ENCODE measurements at regions not wholly inside any gene's neighbourhood (a gene's known extent, or its start where the extent isn't known, plus 50 kb on each side); places are given as distances from the start of the nearest gene placed in this dataset.

- Histone ChIP-seq H3K9me3 (ENCODE audit: insufficient read depth, low read depth, low read length) (peaks cover 39% of the 10 kb centered on the region), H3K36me3 (ENCODE audit: insufficient read depth, low read depth, low read length) (peaks cover 26% of the 10 kb centered on the region; the same call in 1 of the 2 replicates), H3K27me3 (ENCODE audit: insufficient read depth, low read length) (no peaks in the 10 kb centered on the region), H3K9ac (ENCODE audit: low read depth, low read length) (no peak overlapping the region), H3K4me3 (ENCODE audit: low read length) (no peak overlapping the region), H3K27ac (ENCODE audit: low read length) (no peak overlapping the region), H3K4me1 (ENCODE audit: insufficient read depth, low read length) (peaks cover 25% of the 10 kb centered on the region; the same call in 1 of the 2 replicates)
Observed at GRCh38 chr3:16675805-16676204, 70.6 kb upstream of the DAZL start.

- H3K9ac ChIP-seq (ENCODE audit: low read depth, low read length): peak overlapping the region; percentile 12; the same call in 1 of the 2 replicates
- H3K36me3 ChIP-seq (ENCODE audit: insufficient read depth, low read depth, low read length): peaks cover 62% of the 10 kb centered on the region; the same call in 1 of the 2 replicates
- H3K9me3 ChIP-seq (ENCODE audit: insufficient read depth, low read depth, low read length): peaks cover 61% of the 10 kb centered on the region
- H3K27ac ChIP-seq (ENCODE audit: low read length): peak overlapping the region; percentile 64
- peaks cover 5% of the 10 kb centered on the region; the same call in 1 of the 2 replicates for H3K4me1 ChIP-seq (ENCODE audit: insufficient read depth, low read length)
- no peaks in the 10 kb centered on the region for H3K27me3 ChIP-seq (ENCODE audit: insufficient read depth, low read length)
- H3K4me3 ChIP-seq (ENCODE audit: low read length): peak overlapping the region; percentile 34; the same call in 1 of the 2 replicates
Observed at GRCh38 chr3:16686679-16687078, 81.5 kb upstream of the DAZL start.

- H3K4me1 ChIP-seq (ENCODE audit: insufficient read depth, low read length): peaks cover 5% of the 10 kb centered on the region; the same call in 1 of the 2 replicates
- peaks cover 61% of the 10 kb centered on the region for H3K9me3 ChIP-seq (ENCODE audit: insufficient read depth, low read depth, low read length)
- peak overlapping the region; percentile 34; the same call in 1 of the 2 replicates for H3K4me3 ChIP-seq (ENCODE audit: low read length)
- peaks cover 67% of the 10 kb centered on the region; the same call in 1 of the 2 replicates for H3K36me3 ChIP-seq (ENCODE audit: insufficient read depth, low read depth, low read length)
- H3K27ac ChIP-seq (ENCODE audit: low read length): peak overlapping the region; percentile 64
- no peaks in the 10 kb centered on the region for H3K27me3 ChIP-seq (ENCODE audit: insufficient read depth, low read length)
- H3K9ac ChIP-seq (ENCODE audit: low read depth, low read length): no peak overlapping the region
Observed at GRCh38 chr3:16687221-16687620, 82.0 kb upstream of the DAZL start.

GRCh38 chr3:16692486-16693344, 87.5 kb upstream of the DAZL start:
- Histone ChIP-seq H3K9me3 (ENCODE audit: insufficient read depth, low read depth, low read length) (peaks cover 26% of the 10 kb centered on the region), H3K27ac (ENCODE audit: low read length) (no peak overlapping the region), H3K27me3 (ENCODE audit: insufficient read depth, low read length) (no peaks in the 10 kb centered on the region), H3K4me1 (ENCODE audit: insufficient read depth, low read length) (peaks cover 14% of the 10 kb centered on the region; the same call in 1 of the 2 replicates), H3K4me3 (ENCODE audit: low read length) (no peak overlapping the region), H3K9ac (ENCODE audit: low read depth, low read length) (no peak overlapping the region), H3K36me3 (ENCODE audit: insufficient read depth, low read depth, low read length) (peaks cover 37% of the 10 kb centered on the region; the same call in 1 of the 2 replicates)

GRCh38 chr3:16693820-16694219, 88.6 kb upstream of the DAZL start:
- H3K27me3 ChIP-seq (ENCODE audit: insufficient read depth, low read length): no peaks in the 10 kb centered on the region
- no peak overlapping the region for H3K4me3 ChIP-seq (ENCODE audit: low read length)
- no peak overlapping the region for H3K9ac ChIP-seq (ENCODE audit: low read depth, low read length)
- peaks cover 32% of the 10 kb centered on the region; the same call in 1 of the 2 replicates for H3K36me3 ChIP-seq (ENCODE audit: insufficient read depth, low read depth, low read length)
- H3K9me3 ChIP-seq (ENCODE audit: insufficient read depth, low read depth, low read length): peaks cover 21% of the 10 kb centered on the region
- H3K27ac ChIP-seq (ENCODE audit: low read length): no peak overlapping the region
- peaks cover 25% of the 10 kb centered on the region; the same call in 1 of the 2 replicates for H3K4me1 ChIP-seq (ENCODE audit: insufficient read depth, low read length)

- Histone ChIP-seq H3K4me3 (ENCODE audit: low read length) (peak overlapping the region; percentile 67; the same call in 1 of the 2 replicates), H3K27me3 (ENCODE audit: insufficient read depth, low read length) (no peaks in the 10 kb centered on the region), H3K36me3 (ENCODE audit: insufficient read depth, low read depth, low read length) (peaks cover 14% of the 10 kb centered on the region; the same call in 1 of the 2 replicates), H3K4me1 (ENCODE audit: insufficient read depth, low read length) (peaks cover 31% of the 10 kb centered on the region; the same call in 1 of the 2 replicates), H3K27ac (ENCODE audit: low read length) (no peak overlapping the region), H3K9ac (ENCODE audit: low read depth, low read length) (peak overlapping the region; percentile 81; the same call in 1 of the 2 replicates), H3K9me3 (ENCODE audit: insufficient read depth, low read depth, low read length) (peaks cover 5% of the 10 kb centered on the region; the same call in 1 of the 2 replicates)
Observed at GRCh38 chr3:16695710-16696109, 90.5 kb upstream of the DAZL start.

GRCh38 chr3:16697443-16698147, 92.4 kb upstream of the DAZL start:
- no peaks in the 10 kb centered on the region; the same call in 1 of the 2 replicates for H3K36me3 ChIP-seq (ENCODE audit: insufficient read depth, low read depth, low read length)
- H3K4me1 ChIP-seq (ENCODE audit: insufficient read depth, low read length): peaks cover 31% of the 10 kb centered on the region; the same call in 1 of the 2 replicates
- H3K9me3 ChIP-seq (ENCODE audit: insufficient read depth, low read depth, low read length): no peaks in the 10 kb centered on the region
- H3K4me3 ChIP-seq (ENCODE audit: low read length): peak overlapping the region; percentile 67
- peak overlapping the region; percentile 83 for H3K27ac ChIP-seq (ENCODE audit: low read length)
- no peaks in the 10 kb centered on the region for H3K27me3 ChIP-seq (ENCODE audit: insufficient read depth, low read length)
- H3K9ac ChIP-seq (ENCODE audit: low read depth, low read length): peak overlapping the region; percentile 81; the same call in 1 of the 2 replicates

GRCh38 chr3:16700651-16701050, 95.4 kb upstream of the DAZL start:
- peaks cover 31% of the 10 kb centered on the region; the same call in 1 of the 2 replicates for H3K4me1 ChIP-seq (ENCODE audit: insufficient read depth, low read length)

GRCh38 chr3:16704941-16705340, 99.7 kb upstream of the DAZL start:
- H3K9ac ChIP-seq (ENCODE audit: low read depth, low read length): no peak overlapping the region
- H3K27ac ChIP-seq (ENCODE audit: low read length): no peak overlapping the region
- H3K4me1 ChIP-seq (ENCODE audit: insufficient read depth, low read length): no peaks in the 10 kb centered on the region; the same call in 1 of the 2 replicates
- H3K36me3 ChIP-seq (ENCODE audit: insufficient read depth, low read depth, low read length): no peaks in the 10 kb centered on the region
- H3K4me3 ChIP-seq (ENCODE audit: low read length): no peak overlapping the region
- H3K9me3 ChIP-seq (ENCODE audit: insufficient read depth, low read depth, low read length): no peaks in the 10 kb centered on the region; the same call in 1 of the 2 replicates
- no peaks in the 10 kb centered on the region for H3K27me3 ChIP-seq (ENCODE audit: insufficient read depth, low read length)

More at GRCh38 chr3:16700651-16701050, 95.4 kb upstream of the DAZL start:
- Histone ChIP-seq H3K9me3 (ENCODE audit: insufficient read depth, low read depth, low read length) (no peaks in the 10 kb centered on the region), H3K9ac (ENCODE audit: low read depth, low read length) (no peak overlapping the region), H3K36me3 (ENCODE audit: insufficient read depth, low read depth, low read length) (no peaks in the 10 kb centered on the region), H3K4me3 (ENCODE audit: low read length) (no peak overlapping the region), H3K27me3 (ENCODE audit: insufficient read depth, low read length) (no peaks in the 10 kb centered on the region), H3K27ac (ENCODE audit: low read length) (no peak overlapping the region)

GRCh38 chr3:16707260-16707659, 102.0 kb upstream of the DAZL start:
- Histone ChIP-seq H3K9me3 (ENCODE audit: insufficient read depth, low read depth, low read length) (no peaks in the 10 kb centered on the region; the same call in 1 of the 2 replicates), H3K36me3 (ENCODE audit: insufficient read depth, low read depth, low read length) (no peaks in the 10 kb centered on the region), H3K4me1 (ENCODE audit: insufficient read depth, low read length) (no peaks in the 10 kb centered on the region), H3K4me3 (ENCODE audit: low read length) (no peak overlapping the region), H3K9ac (ENCODE audit: low read depth, low read length) (no peak overlapping the region), H3K27me3 (ENCODE audit: insufficient read depth, low read length) (no peaks in the 10 kb centered on the region), H3K27ac (ENCODE audit: low read length) (no peak overlapping the region)

- Histone ChIP-seq H3K27ac (ENCODE audit: low read length) (no peak overlapping the region), H3K27me3 (ENCODE audit: insufficient read depth, low read length) (no peaks in the 10 kb centered on the region), H3K36me3 (ENCODE audit: insufficient read depth, low read depth, low read length) (no peaks in the 10 kb centered on the region)
Observed at GRCh38 chr3:16708285-16708684, 103.1 kb upstream of the DAZL start.

More at GRCh38 chr3:16708285-16708684, 103.1 kb upstream of the DAZL start:
- Histone ChIP-seq H3K9ac (ENCODE audit: low read depth, low read length) (no peak overlapping the region), H3K9me3 (ENCODE audit: insufficient read depth, low read depth, low read length) (no peaks in the 10 kb centered on the region; the same call in 1 of the 2 replicates), H3K4me1 (ENCODE audit: insufficient read depth, low read length) (no peaks in the 10 kb centered on the region), H3K4me3 (ENCODE audit: low read length) (no peak overlapping the region)

Data from iPS-20b (cell line).